ENCODE measurements at regions not wholly inside any gene's neighbourhood (a gene's known extent, or its start where the extent isn't known, plus 50 kb on each side); places are given as distances from the start of the nearest gene placed in this dataset.

DNA sequence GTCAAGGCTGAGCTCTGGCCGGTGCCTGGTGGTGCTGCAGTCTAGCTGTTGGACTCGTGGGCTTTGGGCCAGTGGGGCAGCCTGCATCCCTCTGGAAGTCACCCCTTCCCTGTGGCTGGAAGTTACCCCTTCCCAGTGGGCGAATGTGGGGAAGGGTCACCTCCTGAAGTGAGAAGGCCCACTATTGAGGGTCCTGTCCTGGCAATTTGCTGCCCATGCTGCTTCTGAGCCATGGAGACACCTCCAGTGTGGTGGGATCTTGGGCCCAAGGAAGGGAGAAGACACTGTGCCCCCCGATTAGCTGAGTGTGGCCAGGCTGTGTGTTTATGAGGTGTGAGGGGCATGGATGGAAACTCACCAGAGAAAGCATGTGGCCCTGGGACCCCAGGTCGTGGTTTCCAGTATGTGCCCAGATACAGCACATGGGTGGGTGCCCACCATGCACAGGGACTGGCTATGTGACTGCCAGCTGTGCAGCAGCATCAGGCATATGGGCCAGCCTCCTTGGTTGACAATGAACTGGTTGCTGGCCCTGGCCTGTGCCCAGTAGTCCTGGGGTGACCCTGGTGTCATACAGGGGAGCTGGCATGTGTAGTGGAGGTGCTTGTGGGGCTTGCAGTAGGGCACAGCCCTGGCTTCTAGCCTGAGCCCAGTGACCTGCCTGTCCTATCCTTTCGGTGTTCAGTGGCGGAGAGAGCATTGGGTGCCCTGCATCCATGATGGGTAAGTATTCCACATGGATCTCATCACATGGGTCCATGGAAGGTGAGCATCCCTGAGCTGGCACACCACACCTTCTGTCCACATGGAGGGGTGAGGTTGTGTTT is 221.2 kb downstream of the SNRPN start:
- no peak overlapping the region for H2AK5ac ChIP-seq (ENCODE audit: low read depth, low read length)
- H3K14ac ChIP-seq (ENCODE audit: insufficient read length): no peak overlapping the region
- H3K4me1 ChIP-seq (replicated peaks in 1 of 4; ENCODE audit: control insufficient read depth in 3 of 4, insufficient read depth in 4 of 4, low read length in 3 of 4): no peaks in the 10 kb centered on the region
- H3K4ac ChIP-seq (replicated peaks; ENCODE audit: insufficient read length, low read depth, low read length): no peak overlapping the region
- H2BK5ac ChIP-seq (ENCODE audit: low read depth, low read length): no peak overlapping the region
- no peak overlapping the region for H3K4me2 ChIP-seq (ENCODE audit: insufficient read depth in 1 of 2, low read depth in 2 of 2, low read length in 2 of 2)
- no peaks in the 10 kb centered on the region for H3K23me2 ChIP-seq (ENCODE audit: low read depth, low read length)
- no peak overlapping the region for H2BK15ac ChIP-seq (ENCODE audit: low read length)
- no peak overlapping the region for H3K4me3 ChIP-seq (ENCODE audit: extremely low read depth in 1 of 4, insufficient read depth in 2 of 4, low read depth in 3 of 4, low read length in 4 of 4)
- H2BK120ac ChIP-seq (replicated peaks; ENCODE audit: low read depth, low read length): no peak overlapping the region
- no peak overlapping the region for H2BK20ac ChIP-seq (ENCODE audit: low read length)
- POLR2A ChIA-PET (ENCODE audit: partially characterized antibody): no interaction called here
- no peak overlapping the region for H3K18ac ChIP-seq (ENCODE audit: extremely low read depth, low read length)
- H4K5ac ChIP-seq (ENCODE audit: insufficient read length, low read depth, low read length): no peak overlapping the region
- no peak overlapping the region for H2BK12ac ChIP-seq (ENCODE audit: low read depth, low read length)
- DNase-seq (ENCODE audit: low read depth in 1 of 2, low spot score in 2 of 2) (no peak), FAIRE-seq (no peak)
- no peaks in the 10 kb centered on the region for H3K27me3 ChIP-seq (replicated peaks in 1 of 4; ENCODE audit: control insufficient read depth in 3 of 4, extremely low read depth in 1 of 4, insufficient read depth in 3 of 4, low read length in 3 of 4)
- no peak overlapping the region for H4K91ac ChIP-seq (replicated peaks; ENCODE audit: insufficient read length, low read length)
- peaks cover 71 to 91% of the 10 kb centered on the region in 2 experiments for H3K9me3 ChIP-seq (ENCODE audit: insufficient read depth in 2 of 2, low read depth in 1 of 2, low read length in 1 of 2)
- no peaks in the 10 kb centered on the region for H3K36me3 ChIP-seq (ENCODE audit: control insufficient read depth in 2 of 4, insufficient read depth in 4 of 4, low read length in 3 of 4)
- H3K23ac ChIP-seq (ENCODE audit: insufficient read length): no peak overlapping the region
- H3K79me1 ChIP-seq (ENCODE audit: low read depth, low read length): no peaks in the 10 kb centered on the region
- no peak overlapping the region for H3K27ac ChIP-seq (ENCODE audit: low read depth, low read length)
- H3K79me2 ChIP-seq (ENCODE audit: control insufficient read depth in 1 of 2, insufficient read depth in 2 of 2, low read length in 2 of 2): no peaks in the 10 kb centered on the region
- CTCF ChIA-PET (ENCODE audit: partially characterized antibody): no interaction called here
- no peak overlapping the region for H3K9ac ChIP-seq (replicated peaks in 1 of 4; ENCODE audit: extremely low read depth in 1 of 4, low read depth in 3 of 4, low read length in 3 of 4)
- H4K8ac ChIP-seq (ENCODE audit: extremely low read depth, insufficient read depth, low read length): no peak overlapping the region
- H2AFZ ChIP-seq (ENCODE audit: low read length): no peak overlapping the region
- no peaks in the 10 kb centered on the region for H4K20me1 ChIP-seq (replicated peaks in 1 of 2; ENCODE audit: control insufficient read depth in 1 of 2, insufficient read depth in 2 of 2, low read length in 2 of 2)
- no peak overlapping the region for H3K56ac ChIP-seq (replicated peaks; ENCODE audit: insufficient read length, low read depth, low read length)
- WGBS, 2 experiments (ENCODE audit: extremely low coverage in 1 of 2, insufficient coverage in 1 of 2, insufficient read length in 1 of 2, insufficient replicate concordance in 2 of 2, low coverage in 1 of 2, low lambda C conversion rate in 2 of 2, missing lambda C conversion rate in 1 of 2): 90% methylated on average over 6 of the region's 7 CpGs; no CpG with 5 or more reads in 1 of the 2 experiments
- TF ChIP-seq BACH1 (IDR thresholded peaks at IDR 0.05; ENCODE audit: low read length) (no peak), POLR2A (IDR thresholded peaks at IDR 0.05; ENCODE audit: control extremely low read depth in 1 of 2, low read depth in 2 of 2, low read length in 2 of 2) (no peak), FOSL1 (IDR thresholded peaks at IDR 0.05; ENCODE audit: insufficient read depth, low read depth, low read length) (no peak), POLR2AphosphoS5 (IDR thresholded peaks at IDR 0.05; ENCODE audit: low read depth, low read length) (no peak), CBX5 (IDR thresholded peaks at IDR 0.05; ENCODE audit: low read depth, low read length) (no peak), ASH2L (IDR thresholded peaks at IDR 0.05; ENCODE audit: low read length) (no peak), ZNF274 (IDR thresholded peaks at IDR 0.05; ENCODE audit: borderline replicate concordance, extremely low read depth, low read length) (no peak), CREB1 (IDR thresholded peaks at IDR 0.05) (no peak), EZH2 (IDR thresholded peaks at IDR 0.05; ENCODE audit: low read depth, low read length, severe bottlenecking) (no peak), RFX5 (IDR thresholded peaks at IDR 0.05; ENCODE audit: borderline replicate concordance, low read depth, low read length) (no peak), SP1 (IDR thresholded peaks at IDR 0.05; ENCODE audit: low read depth, low read length) (no peak), HDAC6 (IDR thresholded peaks at IDR 0.05; ENCODE audit: low read depth, low read length) (no peak), SIRT6 (IDR thresholded peaks at IDR 0.05; ENCODE audit: low read length) (no peak), PHF8 (conservative IDR thresholded peaks at IDR 0.05; ENCODE audit: low read depth, low read length) (no peak)
- TF ChIP-seq, protein P1, sequence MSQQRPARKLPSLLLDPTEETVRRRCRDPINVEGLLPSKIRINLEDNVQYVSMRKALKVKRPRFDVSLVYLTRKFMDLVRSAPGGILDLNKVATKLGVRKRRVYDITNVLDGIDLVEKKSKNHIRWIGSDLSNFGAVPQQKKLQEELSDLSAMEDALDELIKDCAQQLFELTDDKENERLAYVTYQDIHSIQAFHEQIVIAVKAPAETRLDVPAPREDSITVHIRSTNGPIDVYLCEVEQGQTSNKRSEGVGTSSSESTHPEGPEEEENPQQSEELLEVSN (IDR thresholded peaks at IDR 0.05): no peak
